Vagina (tissue), 2 donors: ENCODE measurements at regions not wholly inside any gene's neighbourhood (a gene's known extent, or its start where the extent isn't known, plus 50 kb on each side); places are given as distances from the start of the nearest gene placed in this dataset.

Experiments used
- POLR2A ChIP-seq, 2 donors: fragments of 450-650 bp; IDR thresholded peaks; one replicate each; pipeline ENCODE4 v1.6.1; 2017; ENCODE audit warnings: antibody characterized with exemption in 2 of 2, mild to moderate bottlenecking in 2 of 2, moderate library complexity in 2 of 2
- POLR2AphosphoS5 ChIP-seq, 2 donors: sonication (generic); formaldehyde crosslinking; IDR thresholded peaks; one replicate each; pipeline ENCODE4 v1.9.0; 2017; ENCODE audit warnings: antibody characterized with exemption in 2 of 2, mild to moderate bottlenecking in 2 of 2, low read depth in 1 of 2; ENCODE audit not compliant: insufficient read depth in 1 of 2
- TF ChIP-seq, protein P1 (sequence below), 3 experiments: fragments of 450-650 bp in 2 of 3; fragments of 200-600 bp in 1 of 3; sonication (generic) in 1 of 3; IDR thresholded peaks; one replicate each; pipeline ENCODE4 v1.5.1; 2017 to 2019; ENCODE audit warnings: antibody characterized with exemption in 3 of 3, mild to moderate bottlenecking in 2 of 3, moderate library complexity in 2 of 3

- TF ChIP-seq, protein P1, sequence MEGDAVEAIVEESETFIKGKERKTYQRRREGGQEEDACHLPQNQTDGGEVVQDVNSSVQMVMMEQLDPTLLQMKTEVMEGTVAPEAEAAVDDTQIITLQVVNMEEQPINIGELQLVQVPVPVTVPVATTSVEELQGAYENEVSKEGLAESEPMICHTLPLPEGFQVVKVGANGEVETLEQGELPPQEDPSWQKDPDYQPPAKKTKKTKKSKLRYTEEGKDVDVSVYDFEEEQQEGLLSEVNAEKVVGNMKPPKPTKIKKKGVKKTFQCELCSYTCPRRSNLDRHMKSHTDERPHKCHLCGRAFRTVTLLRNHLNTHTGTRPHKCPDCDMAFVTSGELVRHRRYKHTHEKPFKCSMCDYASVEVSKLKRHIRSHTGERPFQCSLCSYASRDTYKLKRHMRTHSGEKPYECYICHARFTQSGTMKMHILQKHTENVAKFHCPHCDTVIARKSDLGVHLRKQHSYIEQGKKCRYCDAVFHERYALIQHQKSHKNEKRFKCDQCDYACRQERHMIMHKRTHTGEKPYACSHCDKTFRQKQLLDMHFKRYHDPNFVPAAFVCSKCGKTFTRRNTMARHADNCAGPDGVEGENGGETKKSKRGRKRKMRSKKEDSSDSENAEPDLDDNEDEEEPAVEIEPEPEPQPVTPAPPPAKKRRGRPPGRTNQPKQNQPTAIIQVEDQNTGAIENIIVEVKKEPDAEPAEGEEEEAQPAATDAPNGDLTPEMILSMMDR (IDR thresholded peaks at IDR 0.05): no peak
- TF ChIP-seq POLR2AphosphoS5 (IDR thresholded peaks at IDR 0.05; ENCODE audit: insufficient read depth in 1 of 2, low read depth in 1 of 2) (no peak), POLR2A (IDR thresholded peaks at IDR 0.05) (no peak)
These were observed 152.6 kb downstream of the TFPI2 start for GRCh38 chr7:93737953-93738352.
